DMS79 (cell line): ENCODE measurements at regions not wholly inside any gene's neighbourhood (a gene's known extent, or its start where the extent isn't known, plus 50 kb on each side); places are given as distances from the start of the nearest gene placed in this dataset.
"Not testable (repeated sequence)": the region's sequence is repeated elsewhere in the genome, so short reads cannot be mapped to it uniquely, and the experiment has no call there.

Source experiments
- DNase-seq: peaks from one replicate; lab custom pipeline; 2025; lab: John Stamatoyannopoulos, UW

- DNase-seq, result no peak
Measured at GRCh38 chr21:27379354-27379753, 412.5 kb upstream of the ADAMTS5 start.

DNA sequence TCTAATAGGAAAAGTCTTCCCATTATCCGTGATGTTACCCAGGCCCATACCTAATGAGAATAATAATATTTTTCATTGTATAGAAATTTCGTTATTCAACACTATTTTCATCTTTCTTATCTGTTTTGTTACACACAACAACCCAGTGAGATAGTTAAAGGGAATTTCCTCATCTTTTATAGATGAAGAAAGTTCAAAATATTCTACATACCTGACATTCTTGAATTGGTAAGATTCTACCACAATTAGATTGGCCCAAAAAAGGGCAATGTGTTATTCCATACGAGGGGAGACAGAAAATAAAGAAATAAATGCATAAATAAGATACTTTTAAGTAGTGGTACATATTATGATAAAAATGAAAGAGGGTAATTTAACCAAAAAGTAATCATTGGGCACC is 405.5 kb upstream of the ADAMTS5 start:
- no peak for DNase-seq

DNA sequence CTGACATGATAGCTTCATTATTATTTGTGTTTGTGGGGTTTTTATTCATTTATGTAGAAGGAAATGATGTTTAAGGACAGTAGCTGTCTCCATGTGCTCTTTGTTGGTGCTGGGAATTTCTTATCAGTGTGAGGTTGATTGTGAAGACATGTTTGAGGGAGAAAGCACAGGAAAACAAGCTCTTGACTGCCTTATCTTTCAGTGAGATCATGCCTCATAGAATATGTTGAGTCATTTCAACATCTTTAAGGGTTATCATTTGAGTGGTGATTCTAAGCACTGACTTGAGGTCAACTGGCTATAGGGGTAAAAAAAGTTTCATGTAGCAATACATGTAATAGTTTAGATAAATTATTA is 405.1 kb upstream of the ADAMTS5 start:
- DNase-seq, result no peak

DNA sequence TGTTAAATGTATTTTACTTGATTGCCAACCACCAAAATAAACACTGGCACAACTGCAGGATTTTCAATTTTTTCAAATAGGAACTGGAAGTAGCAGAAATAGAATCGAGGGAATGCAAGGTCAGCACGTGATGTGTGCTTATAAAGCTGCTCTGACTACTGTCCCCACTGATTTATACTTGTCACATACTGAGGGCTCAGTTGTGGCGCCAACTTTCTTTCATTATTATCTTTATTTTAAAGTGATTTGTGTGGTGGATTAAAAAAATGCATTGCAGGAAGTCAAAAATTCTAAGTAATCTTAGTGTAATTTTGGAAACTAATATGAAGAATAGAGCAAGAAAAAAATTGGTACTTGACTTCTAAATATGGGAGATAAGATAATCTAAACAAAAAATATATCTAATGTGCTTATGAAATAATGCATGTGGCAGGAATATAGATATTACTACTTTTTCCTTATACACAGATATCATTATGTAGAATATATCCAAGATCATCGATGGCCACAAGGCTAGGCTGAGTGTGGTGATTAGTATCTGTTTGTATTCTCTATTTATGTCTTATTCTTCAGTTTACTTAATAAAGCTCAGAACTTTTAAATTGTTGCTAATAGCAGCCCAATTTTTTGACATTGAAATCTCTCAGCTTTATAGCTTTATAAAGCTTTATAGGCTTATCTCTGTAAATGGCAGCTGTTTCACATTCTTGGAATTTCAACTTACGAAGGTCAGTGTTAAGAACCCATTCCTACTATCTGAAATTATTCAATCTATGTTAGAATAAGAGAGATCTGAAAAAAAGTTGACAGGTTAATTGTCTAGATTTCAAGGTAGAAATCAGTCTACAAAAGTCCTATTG is 404.5 kb upstream of the ADAMTS5 start:
- DNase-seq, result no peak

GRCh38 chr21:27369978-27370571 is 403.2 kb upstream of the ADAMTS5 start:
- DNase-seq, result no peak

DNA sequence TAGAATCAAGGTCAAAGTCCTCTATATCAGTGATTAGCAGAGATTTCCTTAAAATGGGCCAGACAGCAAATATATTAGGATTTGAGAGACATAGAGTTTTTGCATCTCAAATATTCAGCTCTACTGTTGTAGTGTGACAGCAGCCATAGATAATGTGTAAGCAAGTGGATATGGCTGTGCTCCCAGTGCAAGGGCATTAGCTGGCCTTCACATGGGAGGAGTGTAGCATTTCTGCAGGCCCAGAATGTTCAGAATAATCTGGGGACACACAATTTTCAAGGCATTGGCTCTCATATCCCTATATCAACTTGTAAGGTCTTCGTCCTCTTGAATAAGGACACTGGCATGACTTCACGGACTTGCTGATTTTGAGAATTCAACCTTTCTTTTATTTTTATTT is 402.3 kb upstream of the ADAMTS5 start:
- DNase-seq, result no peak

GRCh38 chr21:27366646-27367235 is 399.9 kb upstream of the ADAMTS5 start:
- no peak for DNase-seq

GRCh38 chr21:27366036-27366435 is 399.1 kb upstream of the ADAMTS5 start:
- no peak for DNase-seq

- DNase-seq, result no peak
Measured at GRCh38 chr21:27365394-27365793, 398.5 kb upstream of the ADAMTS5 start.

DNA sequence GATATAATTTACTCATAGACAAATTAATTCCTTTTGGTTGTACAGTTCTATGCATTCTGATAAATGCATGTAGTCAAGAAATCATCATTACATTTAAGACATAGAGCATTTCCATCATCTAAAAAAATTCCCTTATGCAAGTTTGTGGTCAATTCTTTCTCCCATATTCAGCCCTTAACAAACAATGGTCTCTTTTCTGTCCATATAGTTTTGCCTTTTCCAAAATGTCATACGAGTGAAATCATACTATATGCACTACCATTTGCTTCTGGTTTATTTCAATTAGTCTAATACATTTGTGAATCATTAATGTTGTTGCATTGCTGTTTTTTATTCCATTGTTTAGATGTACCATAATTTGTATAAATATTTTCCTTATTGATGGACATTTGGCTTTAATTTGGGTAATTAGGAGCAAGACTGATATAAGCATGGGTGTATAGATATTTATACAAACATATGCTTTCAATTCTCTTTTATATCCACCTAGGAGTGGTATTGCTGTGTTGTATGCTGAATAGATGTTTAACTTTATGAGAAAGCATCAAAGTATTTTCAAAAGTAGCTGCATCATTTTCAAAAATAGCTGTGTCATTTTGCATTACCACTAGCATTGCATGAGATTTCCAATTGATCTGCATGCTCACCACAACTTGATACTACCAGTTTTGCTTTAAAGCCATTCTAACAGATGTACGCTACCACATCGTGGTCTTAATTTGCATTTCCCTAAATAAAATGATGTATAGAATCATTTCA is 397.0 kb upstream of the ADAMTS5 start:
- no peak for DNase-seq

DNA sequence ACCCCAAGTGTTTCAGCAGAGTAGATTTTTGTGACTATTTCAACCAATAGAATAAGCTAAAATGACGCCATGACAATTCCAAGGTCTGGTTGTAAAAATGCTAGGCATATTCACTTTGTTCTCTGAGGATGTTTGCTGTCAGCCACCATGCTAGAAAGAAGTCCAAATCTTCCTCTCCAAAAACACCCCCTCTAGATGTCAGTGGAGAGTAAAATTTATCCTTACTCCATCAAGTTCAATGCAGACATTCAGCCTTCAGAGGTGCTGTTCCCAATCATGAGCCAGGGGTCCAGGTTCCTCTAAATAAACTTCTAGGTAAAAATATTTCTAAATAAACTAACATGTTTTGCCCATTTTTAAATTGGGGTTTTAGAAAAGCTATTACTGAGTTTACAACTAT is 395.4 kb upstream of the ADAMTS5 start:
- no peak for DNase-seq

GRCh38 chr21:27359141-27359540 is 392.3 kb upstream of the ADAMTS5 start:
- no peak for DNase-seq

- no peak for DNase-seq
Measured at GRCh38 chr21:27352885-27353284, 386.0 kb upstream of the ADAMTS5 start.

DNA sequence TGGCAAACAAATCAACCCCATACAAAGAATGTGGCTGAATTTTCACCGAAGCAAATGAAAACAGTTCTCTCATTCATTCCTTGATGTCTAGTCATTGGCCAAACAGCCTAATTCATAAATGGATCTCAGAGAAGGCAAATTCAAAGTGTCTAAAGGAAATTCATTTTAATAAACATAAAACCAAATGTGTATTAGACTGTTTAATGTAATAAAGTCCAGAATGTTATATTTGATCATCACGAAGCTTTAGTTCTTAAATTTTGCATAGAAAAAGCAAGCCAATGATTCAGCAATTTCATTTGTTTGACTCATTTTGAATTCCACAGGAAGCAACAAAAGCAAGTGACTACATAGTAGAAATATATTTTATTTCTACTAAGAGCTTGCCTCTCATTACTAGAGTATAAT is 379.2 kb upstream of the ADAMTS5 start:
- DNase-seq, result no peak

GRCh38 chr21:27339902-27340301 is 373.0 kb upstream of the ADAMTS5 start:
- no peak for DNase-seq

GRCh38 chr21:27338007-27338406 is 371.1 kb upstream of the ADAMTS5 start:
- not testable (repeated sequence) for DNase-seq

- no peak for DNase-seq
Measured at GRCh38 chr21:27333096-27333495, 366.2 kb upstream of the ADAMTS5 start.

- DNase-seq, result no peak
Measured at GRCh38 chr21:27329255-27329851, 362.5 kb upstream of the ADAMTS5 start.

GRCh38 chr21:27326301-27326700 is 359.4 kb upstream of the ADAMTS5 start:
- no peak for DNase-seq

DNA sequence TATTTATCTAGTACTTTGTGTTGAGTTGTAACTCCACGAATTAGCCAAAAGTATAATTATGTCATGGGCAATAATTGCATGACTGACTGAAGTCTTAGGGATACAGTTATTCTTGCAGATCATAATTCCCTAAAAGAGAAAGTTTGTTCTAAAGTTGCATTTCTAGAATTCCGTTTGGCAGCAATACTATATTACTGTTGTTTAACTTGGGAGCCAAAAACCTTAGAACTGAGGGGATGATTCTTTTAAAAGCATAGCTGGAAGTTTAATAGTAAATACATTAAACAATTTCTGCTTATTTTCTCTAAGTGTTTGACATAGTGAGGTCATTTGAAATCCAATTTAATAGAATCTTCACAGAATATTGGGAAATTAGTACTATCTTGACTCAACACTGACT is 356.4 kb upstream of the ADAMTS5 start:
- DNase-seq, result no peak

DNA sequence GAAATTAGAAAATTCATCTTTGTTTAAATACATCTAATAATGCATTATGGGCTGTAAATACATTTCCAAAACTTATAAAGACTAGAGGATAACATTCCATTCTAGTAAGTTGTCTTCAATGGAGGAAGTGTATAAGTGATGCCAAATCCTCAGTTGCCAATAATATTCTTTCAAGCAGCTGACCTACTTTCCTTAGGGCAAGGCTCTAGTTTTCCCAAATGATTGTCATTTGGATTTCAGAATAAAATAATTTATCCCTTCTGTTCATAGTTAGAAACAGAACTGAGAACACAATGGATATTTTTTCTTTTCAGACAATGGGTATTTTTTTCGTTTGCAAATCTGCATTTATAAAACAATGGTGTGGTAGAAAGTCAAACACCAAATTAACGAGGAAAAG is 354.9 kb upstream of the ADAMTS5 start:
- no peak for DNase-seq

GRCh38 chr21:27320868-27321267 is 354.0 kb upstream of the ADAMTS5 start:
- no peak for DNase-seq
